ENCODE measurements at regions not wholly inside any gene's neighbourhood (a gene's known extent, or its start where the extent isn't known, plus 50 kb on each side); places are given as distances from the start of the nearest gene placed in this dataset.

DNA sequence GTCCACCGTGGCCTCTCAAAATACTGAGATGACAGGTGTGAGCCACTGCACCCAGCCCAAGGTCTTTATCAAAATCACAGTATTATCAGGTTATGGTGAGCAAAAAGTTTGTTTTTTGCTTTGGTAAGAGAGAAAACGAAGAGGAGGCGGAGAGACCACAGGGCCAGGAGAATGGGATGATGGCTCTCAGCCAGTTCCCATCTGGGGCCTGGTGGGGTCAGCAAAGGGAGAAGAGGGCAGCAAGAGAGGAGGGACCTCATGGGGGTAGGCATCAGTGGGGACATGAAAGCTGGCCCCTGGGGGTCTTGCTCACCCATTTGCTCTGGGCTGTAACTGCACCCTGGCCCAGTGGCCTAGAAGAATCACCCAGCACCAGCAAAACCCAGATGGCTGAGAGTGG is 190.2 kb downstream of the SHANK2 start:
- WGBS, 2 donors (ENCODE audit: low coverage in 1 of 2) = 100% methylated on average over 1 to 2 of the region's 3 CpGs
- Histone ChIP-seq H3K4me1 (no peaks in the 10 kb centered on the region), H3K36me3 (no peaks in the 10 kb centered on the region), H3K27me3 (peaks cover 19% of the 10 kb centered on the region), H3K9me3 (no peaks in the 10 kb centered on the region), H3K27ac (no peak overlapping the region), H3K4me3 (no peak overlapping the region)
- no peak for ATAC-seq
- TF ChIP-seq EP300 (IDR thresholded peaks at IDR 0.05) = no peak
- no peak for TF ChIP-seq POLR2AphosphoS5 (IDR thresholded peaks at IDR 0.05)
- TF ChIP-seq, protein P1, sequence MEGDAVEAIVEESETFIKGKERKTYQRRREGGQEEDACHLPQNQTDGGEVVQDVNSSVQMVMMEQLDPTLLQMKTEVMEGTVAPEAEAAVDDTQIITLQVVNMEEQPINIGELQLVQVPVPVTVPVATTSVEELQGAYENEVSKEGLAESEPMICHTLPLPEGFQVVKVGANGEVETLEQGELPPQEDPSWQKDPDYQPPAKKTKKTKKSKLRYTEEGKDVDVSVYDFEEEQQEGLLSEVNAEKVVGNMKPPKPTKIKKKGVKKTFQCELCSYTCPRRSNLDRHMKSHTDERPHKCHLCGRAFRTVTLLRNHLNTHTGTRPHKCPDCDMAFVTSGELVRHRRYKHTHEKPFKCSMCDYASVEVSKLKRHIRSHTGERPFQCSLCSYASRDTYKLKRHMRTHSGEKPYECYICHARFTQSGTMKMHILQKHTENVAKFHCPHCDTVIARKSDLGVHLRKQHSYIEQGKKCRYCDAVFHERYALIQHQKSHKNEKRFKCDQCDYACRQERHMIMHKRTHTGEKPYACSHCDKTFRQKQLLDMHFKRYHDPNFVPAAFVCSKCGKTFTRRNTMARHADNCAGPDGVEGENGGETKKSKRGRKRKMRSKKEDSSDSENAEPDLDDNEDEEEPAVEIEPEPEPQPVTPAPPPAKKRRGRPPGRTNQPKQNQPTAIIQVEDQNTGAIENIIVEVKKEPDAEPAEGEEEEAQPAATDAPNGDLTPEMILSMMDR (IDR thresholded peaks at IDR 0.05) = no peak
- no peak for TF ChIP-seq POLR2A (IDR thresholded peaks at IDR 0.05)

DNA sequence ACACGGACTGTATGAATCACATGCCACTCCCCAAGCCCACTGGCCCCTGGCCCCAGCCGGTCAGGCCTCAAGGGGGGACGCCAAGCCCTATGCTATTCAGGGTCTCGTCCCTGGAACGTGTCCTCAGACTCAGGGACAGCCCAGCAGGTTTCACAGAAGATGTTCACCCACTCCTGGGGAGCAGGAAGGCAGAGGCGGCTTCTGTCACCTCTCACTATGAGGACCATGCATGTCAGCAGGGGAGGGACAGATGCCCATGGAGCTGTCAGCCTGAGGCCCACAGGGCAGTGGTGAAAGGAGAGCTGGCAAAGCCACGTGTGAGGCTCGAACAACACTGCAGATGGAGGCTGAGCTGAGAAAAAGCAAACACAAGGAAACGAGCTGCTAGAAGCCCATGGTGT is 192.0 kb downstream of the SHANK2 start:
- no peak for ATAC-seq
- Histone ChIP-seq H3K27ac (no peak overlapping the region), H3K27me3 (peaks cover 19% of the 10 kb centered on the region), H3K36me3 (no peaks in the 10 kb centered on the region), H3K4me1 (no peaks in the 10 kb centered on the region), H3K4me3 (no peak overlapping the region), H3K9me3 (no peaks in the 10 kb centered on the region)
- TF ChIP-seq POLR2A (IDR thresholded peaks at IDR 0.05) = no peak
- no peak for TF ChIP-seq POLR2AphosphoS5 (IDR thresholded peaks at IDR 0.05)
- TF ChIP-seq, protein P1 (IDR thresholded peaks at IDR 0.05) = no peak
- TF ChIP-seq EP300 (IDR thresholded peaks at IDR 0.05) = no peak
- WGBS, 2 donors (ENCODE audit: low coverage in 1 of 2) = 83 to 93% methylated on average over 1 to 3 of the region's 9 CpGs

DNA sequence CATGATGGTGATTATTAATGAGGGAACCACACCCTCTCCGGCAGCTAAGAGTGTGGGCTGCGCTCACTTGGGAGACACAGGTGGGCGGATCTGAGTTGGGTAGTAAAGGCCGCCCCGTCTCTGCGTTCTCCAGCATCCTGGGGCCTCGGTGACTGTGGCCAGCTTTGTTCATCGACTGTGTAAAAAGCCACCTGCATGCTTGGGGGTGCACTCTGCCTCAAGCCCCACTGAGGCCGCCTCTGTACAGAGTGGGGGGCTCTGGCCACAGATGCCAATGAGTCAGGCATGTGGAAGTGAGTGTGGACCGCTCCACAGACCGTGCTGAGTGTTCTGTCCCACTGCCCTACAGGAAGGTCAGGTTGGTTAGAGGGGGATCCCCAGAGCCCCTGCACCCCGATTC is 192.7 kb downstream of the SHANK2 start:
- Histone ChIP-seq H3K4me3 (no peak overlapping the region), H3K4me1 (no peaks in the 10 kb centered on the region), H3K9me3 (no peaks in the 10 kb centered on the region), H3K27ac (no peak overlapping the region), H3K36me3 (no peaks in the 10 kb centered on the region), H3K27me3 (peaks cover 16% of the 10 kb centered on the region)
- WGBS, 2 donors (ENCODE audit: low coverage in 1 of 2) = no CpG with 5 or more reads among the region's 12 CpGs
- no peak for TF ChIP-seq EP300 (IDR thresholded peaks at IDR 0.05)
- TF ChIP-seq, protein P1 (IDR thresholded peaks at IDR 0.05) = no peak
- TF ChIP-seq POLR2A (IDR thresholded peaks at IDR 0.05) = no peak
- TF ChIP-seq POLR2AphosphoS5 (IDR thresholded peaks at IDR 0.05) = no peak
- ATAC-seq = no peak

DNA sequence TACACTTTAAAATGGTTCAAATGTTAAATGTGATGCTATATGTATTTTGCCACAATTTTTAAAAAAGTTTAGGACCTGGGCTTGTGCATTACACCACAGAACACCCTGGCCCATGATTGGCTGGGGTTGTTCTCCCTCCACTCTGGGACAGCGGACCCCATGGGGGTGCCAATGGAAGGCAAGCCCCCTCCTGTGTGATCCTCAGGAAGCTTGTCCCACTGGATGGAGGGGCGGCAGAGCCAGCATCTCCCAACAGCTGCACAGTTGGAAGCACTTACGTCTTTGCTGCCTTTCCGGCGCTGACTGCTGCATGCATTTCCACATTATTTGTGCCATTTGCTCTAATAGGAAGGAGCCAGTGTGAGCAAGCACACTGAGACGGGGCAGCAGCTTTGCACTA is 196.5 kb downstream of the SHANK2 start:
- H3K27ac ChIP-seq = no peak overlapping the region
- H3K27me3 ChIP-seq = no peaks in the 10 kb centered on the region
- no peak for ATAC-seq
- H3K9me3 ChIP-seq = no peaks in the 10 kb centered on the region
- H3K36me3 ChIP-seq = no peaks in the 10 kb centered on the region
- no peak overlapping the region for H3K4me3 ChIP-seq
- WGBS, 2 donors (ENCODE audit: low coverage in 1 of 2) = 65% methylated on average over 3 of the region's 6 CpGs; no CpG with 5 or more reads in 1 of the 2 donors
- TF ChIP-seq EP300 (IDR thresholded peaks at IDR 0.05) (no peak), POLR2AphosphoS5 (IDR thresholded peaks at IDR 0.05) (no peak), POLR2A (IDR thresholded peaks at IDR 0.05) (no peak)
- TF ChIP-seq, protein P1 (IDR thresholded peaks at IDR 0.05) = no peak
- no peaks in the 10 kb centered on the region for H3K4me1 ChIP-seq

Measured in gastroesophageal sphincter (tissue), 4 donors.